ENCODE measurements at regions not wholly inside any gene's neighbourhood (a gene's known extent, or its start where the extent isn't known, plus 50 kb on each side); places are given as distances from the start of the nearest gene placed in this dataset.

DNA sequence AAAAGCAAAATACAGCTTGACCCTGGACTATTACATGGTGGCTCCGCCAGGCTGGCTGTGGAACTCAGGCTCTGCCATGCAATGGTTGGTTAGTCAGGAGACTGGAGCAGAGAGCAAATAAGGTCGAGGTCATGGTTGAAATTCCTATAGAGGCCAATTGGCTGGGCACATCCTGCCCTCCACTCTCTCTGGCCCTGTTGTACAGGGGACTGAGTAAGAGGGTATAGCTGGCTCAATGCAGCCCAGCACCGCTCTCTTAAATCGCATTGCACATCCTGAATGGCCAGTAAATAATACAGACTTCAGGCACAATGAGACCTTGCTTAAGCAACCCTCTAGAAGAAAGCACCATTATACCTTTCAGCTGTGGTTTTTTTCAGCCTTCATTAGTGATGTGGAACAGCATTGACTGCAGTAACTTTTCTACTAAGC is 59.3 kb upstream of the PPP2R5A start:
- no peak for DNase-seq

DNA sequence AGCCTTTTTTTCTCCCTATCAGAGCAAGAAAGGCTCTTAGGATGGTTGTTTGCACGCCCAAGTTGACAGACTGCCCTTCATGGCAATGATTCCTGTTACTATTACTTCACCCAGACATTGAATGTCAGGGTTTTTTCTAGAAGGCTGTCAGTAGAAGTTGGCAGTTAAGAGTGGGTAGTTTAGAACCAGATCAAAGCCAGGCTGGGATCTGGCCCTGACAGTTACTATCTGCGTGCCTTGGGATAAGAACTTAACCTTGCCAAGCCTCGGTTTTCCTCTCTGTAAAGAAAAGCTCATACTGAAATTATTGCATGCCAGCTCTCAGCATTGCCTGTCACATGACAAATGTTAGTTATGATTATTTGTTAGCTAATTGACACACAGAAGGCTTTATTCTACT is 58.7 kb upstream of the PPP2R5A start:
- DNase-seq = no peak

DNA sequence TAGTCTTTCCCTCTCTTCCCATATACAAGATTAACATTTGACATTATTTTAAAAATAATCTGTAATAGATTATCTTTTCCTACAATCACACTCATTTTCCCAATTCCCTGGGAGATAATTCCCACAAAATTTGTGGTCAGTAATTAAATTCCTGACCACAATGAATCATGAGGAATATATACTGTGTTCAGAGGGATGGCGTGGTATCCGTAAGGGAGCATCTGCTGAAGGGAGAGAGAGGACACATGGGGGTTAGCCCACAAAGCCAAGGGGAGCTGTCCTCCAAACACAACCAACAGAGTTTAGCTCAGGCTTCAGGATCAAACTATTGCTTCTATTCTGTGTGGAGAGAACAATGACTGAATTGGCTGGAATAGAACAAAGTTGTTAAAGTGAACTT is 57.1 kb upstream of the PPP2R5A start:
- no peak for DNase-seq

DNA sequence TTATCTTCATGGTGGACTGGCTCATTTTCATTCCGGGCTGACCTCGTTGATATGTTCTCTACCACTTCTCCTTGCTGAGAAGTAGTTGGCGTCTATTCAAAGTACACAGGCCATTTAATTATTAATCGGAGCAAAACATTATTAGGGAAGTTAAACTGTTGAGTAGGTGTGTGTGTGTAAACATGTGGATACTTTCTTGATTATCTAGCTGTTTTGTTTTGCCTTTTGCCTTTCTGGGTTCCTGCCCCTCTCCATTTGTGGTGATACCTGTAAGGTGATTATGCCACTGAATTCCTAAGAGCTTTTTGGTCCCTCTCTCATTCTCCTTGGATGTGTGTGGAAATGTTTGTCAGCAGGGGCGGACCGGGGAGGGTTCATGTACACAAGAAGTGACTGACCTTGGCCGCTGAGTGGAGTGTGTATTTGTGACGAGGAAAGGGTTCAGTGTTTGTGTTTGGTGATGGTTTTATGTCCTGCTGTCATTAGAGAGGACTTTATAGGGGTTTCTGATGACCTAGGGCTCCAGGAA is 56.6 kb upstream of the PPP2R5A start:
- DNase-seq = no peak

DNA sequence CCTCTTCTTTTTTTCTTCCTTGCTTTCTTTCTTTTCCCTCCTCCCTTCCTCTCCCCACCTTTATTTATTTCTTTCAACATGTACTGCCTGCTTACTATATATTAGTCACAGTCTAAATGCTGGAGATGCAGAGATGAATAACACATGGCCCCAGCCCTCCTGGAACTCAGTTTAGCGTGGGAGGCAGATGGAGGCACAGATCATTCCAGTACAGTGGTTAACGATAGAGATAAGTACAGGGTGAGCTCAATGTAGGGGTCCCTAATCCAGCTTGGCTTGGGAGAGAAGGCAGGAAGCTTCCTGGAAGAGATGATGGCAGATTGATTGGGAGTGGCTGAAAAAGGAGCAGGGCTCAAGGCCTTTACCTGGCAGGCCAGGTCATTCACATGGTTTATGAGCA is 55.6 kb upstream of the PPP2R5A start:
- no peak for DNase-seq

DNA sequence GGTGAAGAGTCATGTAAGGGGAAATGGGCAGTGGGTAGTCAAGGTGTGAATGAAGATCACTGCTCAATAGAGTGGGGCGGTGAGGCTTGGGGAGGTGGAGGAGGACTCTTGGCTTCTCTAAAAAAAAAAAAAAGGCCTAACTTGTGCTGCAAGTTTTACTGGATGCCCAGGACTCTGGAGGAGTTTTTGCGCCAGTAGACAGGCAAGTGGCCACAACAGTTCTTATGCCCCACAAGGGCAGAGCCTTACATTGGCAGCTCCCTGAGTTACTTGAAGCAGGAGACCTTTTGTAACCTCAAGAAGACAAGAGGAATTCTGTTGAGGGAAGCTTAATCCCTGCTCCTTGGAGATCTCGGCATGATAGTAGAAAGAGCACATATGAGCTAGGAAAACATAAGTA is 54.9 kb upstream of the PPP2R5A start:
- DNase-seq = no peak

DNA sequence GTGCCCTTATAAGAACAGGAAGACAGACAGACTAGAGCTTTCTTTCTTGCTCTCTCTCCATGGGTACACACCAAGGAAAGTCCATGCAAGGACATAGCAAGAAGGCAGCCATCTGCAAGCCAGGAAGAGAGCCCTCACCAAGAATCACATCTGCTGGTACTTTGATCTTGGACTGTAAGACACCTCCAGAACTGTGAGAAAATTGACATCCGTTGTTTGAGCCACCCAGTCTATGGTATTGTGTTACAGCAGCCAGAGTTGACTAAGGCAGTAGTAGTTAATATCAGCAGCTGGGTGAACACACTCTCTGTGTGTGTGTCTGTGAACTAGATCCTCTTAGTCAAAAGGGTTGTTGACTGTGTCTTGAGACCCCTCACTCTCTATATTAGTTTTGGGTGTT is 53.8 kb upstream of the PPP2R5A start:
- DNase-seq = no peak

DNA sequence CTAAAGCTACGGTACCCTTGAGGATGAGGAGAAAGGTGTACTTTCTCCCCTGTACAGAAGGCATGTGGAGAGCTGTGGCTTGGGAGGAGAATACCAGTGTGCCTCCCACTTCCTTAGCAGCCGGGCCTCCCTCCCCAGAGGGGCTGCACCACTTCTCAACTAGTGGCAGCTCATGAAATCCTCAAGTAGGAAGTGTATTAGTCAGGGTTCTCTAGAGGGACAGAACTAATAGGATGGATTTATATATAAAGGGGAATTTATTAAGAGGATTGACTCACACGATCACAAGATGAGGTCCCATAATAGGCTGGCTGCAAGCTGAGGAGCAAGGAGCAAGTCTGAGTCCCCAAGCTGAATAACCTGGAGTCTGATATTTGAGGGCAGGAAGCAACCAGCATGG is 53.1 kb upstream of the PPP2R5A start:
- no peak for DNase-seq

DNA sequence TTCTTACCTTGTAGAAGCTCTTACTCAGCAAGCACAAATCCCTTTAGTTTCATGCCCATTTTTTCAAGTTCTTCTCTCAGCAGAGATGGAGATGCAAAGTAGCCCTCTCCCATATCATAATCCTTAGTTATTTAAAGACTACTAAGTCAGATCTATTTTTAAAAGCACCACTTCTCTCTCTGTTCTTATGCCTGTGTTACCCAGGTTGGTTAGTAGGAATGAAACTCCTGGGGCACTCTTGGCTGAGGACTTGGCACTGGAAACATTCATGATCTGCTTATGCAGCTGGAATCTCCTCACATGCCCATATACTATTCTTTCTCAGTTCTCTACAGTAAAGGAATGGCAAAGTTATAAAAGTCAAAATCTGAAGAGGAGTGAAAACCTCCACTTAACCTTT is 51.9 kb upstream of the PPP2R5A start:
- DNase-seq = no peak

DNA sequence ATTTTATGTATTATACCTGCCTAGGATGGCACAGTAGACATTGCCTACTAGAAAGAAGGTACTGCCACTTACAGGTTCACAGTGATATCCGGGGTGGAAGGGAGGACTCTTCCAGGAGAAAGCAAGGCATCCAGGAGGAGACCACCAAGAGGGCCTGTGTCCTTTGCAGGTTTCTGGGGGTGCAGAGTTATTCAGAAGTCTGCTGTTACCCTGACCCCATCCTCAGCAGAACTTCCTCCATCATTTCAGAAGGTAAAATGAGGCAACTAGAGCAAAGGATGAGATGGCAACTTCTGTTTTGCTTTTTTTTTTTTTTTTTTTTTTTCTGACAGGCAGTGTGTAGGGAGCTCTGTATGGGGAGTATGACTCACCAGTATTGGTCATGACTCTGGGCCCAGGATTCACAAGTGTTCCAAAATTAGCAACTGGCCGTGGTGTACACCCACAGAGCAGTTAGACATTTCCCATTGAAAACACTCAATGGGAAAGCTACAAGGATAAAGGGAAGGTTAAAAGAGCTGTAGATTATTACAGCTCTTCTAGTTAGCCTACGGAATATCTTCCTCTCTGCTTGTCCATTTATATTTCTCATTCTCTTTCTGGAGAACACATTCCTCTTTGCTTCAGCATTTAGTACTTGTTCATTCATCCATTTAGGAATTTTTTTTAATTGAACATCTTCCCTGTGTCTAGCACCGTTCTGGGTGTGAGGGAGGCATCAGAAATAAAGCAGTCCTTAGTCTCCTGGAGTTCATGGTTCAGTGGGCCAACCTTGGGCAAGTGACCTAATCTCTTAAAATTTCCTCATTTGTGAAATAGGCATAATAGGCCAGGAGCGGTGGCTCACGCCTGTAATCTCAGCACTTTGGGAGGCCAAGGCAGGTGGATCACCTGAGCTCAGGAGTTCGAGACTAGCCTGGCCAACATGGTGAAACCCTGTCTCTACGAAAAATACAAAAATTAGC is 50.5 kb upstream of the PPP2R5A start:
- DNase-seq = peak in 1 of 2 experiments; percentile 9

Measured in NCI-H2081 (cell line).